Glutamatergic neuron (in vitro differentiated cells): ENCODE measurements at regions not wholly inside any gene's neighbourhood (a gene's known extent, or its start where the extent isn't known, plus 50 kb on each side); places are given as distances from the start of the nearest gene placed in this dataset.

ENCODE experiments used
- DNase-seq: peaks from one replicate; pipeline ENCODE4 v3.0.0; 2022
- H3K27ac Mint-ChIP-seq: one replicate; pipeline ENCODE4 v1.8.0; 2020; ENCODE audit warnings: mild to moderate bottlenecking, mixed read lengths, inconsistent platforms; ENCODE audit not compliant: unreplicated experiment
- H3K27me3 Mint-ChIP-seq: one replicate; pipeline ENCODE4 v1.8.0; 2020; ENCODE audit warnings: mild to moderate bottlenecking, moderate library complexity, mixed read lengths, inconsistent platforms; ENCODE audit not compliant: unreplicated experiment
- H3K36me3 Mint-ChIP-seq: one replicate; pipeline ENCODE4 v1.8.0; 2020; ENCODE audit warnings: mild to moderate bottlenecking, mixed read lengths, inconsistent platforms; ENCODE audit not compliant: unreplicated experiment
- H3K4me1 Mint-ChIP-seq: one replicate; pipeline ENCODE4 v1.8.0; 2020; ENCODE audit warnings: mild to moderate bottlenecking, low read depth, mixed read lengths, inconsistent platforms; ENCODE audit not compliant: unreplicated experiment
- H3K4me3 Mint-ChIP-seq: one replicate; pipeline ENCODE4 v1.8.0; 2020; ENCODE audit warnings: mild to moderate bottlenecking, mixed read lengths, inconsistent platforms; ENCODE audit not compliant: unreplicated experiment
- H3K9me3 Mint-ChIP-seq: one replicate; pipeline ENCODE4 v1.8.0; 2020; ENCODE audit warnings: mild to moderate bottlenecking, moderate library complexity, mixed read lengths, inconsistent platforms; ENCODE audit not compliant: unreplicated experiment
- TF ChIP-seq, protein P1 (sequence below): fragments of 200-600 bp; sonication (generic); IDR thresholded peaks from one replicate; pipeline ENCODE4 v1.5.0; 2021; ENCODE audit not compliant: partially characterized antibody, unreplicated experiment

DNA sequence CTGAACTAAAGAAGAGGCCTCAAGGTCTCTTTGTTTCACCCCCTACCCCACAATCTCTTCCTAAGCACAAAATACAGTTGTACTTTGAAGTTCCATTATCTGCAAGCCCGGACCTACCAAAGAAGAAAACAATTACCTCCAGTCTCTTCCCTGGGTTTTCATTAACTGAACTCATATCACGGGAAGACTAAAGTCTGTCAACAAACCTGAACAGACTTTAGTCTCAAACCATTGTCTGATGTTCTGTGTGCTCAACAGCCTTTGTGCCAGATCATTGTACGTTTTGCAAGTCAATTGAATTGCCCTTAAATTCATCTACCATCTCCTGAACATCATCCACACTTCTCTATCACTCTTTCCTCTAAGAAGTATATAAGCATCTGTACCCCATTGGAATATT, 1021.9 kb upstream of the CDH2 start:
- TF ChIP-seq, protein P1, sequence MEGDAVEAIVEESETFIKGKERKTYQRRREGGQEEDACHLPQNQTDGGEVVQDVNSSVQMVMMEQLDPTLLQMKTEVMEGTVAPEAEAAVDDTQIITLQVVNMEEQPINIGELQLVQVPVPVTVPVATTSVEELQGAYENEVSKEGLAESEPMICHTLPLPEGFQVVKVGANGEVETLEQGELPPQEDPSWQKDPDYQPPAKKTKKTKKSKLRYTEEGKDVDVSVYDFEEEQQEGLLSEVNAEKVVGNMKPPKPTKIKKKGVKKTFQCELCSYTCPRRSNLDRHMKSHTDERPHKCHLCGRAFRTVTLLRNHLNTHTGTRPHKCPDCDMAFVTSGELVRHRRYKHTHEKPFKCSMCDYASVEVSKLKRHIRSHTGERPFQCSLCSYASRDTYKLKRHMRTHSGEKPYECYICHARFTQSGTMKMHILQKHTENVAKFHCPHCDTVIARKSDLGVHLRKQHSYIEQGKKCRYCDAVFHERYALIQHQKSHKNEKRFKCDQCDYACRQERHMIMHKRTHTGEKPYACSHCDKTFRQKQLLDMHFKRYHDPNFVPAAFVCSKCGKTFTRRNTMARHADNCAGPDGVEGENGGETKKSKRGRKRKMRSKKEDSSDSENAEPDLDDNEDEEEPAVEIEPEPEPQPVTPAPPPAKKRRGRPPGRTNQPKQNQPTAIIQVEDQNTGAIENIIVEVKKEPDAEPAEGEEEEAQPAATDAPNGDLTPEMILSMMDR: no peak
- DNase-seq: no peak
- H3K4me1 Mint-ChIP-seq: no peaks in the 10 kb centered on the region
- no peak overlapping the region for H3K27ac Mint-ChIP-seq
- H3K27me3 Mint-ChIP-seq: no peaks in the 10 kb centered on the region
- peaks cover 3% of the 10 kb centered on the region for H3K9me3 Mint-ChIP-seq
- no peak overlapping the region for H3K4me3 Mint-ChIP-seq
- no peaks in the 10 kb centered on the region for H3K36me3 Mint-ChIP-seq

DNA sequence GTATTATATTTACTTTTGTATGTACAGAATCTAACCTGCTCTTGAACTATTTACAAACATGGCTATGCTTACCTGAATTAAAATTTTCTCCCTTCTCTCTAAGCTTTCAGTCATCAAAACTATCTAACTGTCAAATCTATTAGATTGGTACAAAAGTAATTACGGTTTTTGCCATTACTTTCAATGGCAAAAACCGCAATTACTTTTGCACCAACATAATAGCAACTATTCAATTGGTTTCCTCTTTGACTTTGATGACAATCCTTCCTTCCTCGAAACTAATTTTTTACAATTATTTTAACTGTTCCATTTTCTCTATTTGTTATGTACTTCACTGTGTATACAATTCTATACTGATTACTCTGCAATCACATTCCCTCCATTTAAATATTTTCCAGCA, 1019.4 kb upstream of the CDH2 start:
- TF ChIP-seq, protein P1: no peak
- Mint-ChIP-seq H3K4me1 (peaks cover 3% of the 10 kb centered on the region), H3K4me3 (no peak overlapping the region), H3K27me3 (peaks cover under 1% of the 10 kb centered on the region), H3K9me3 (peaks cover 3% of the 10 kb centered on the region), H3K36me3 (no peaks in the 10 kb centered on the region), H3K27ac (no peak overlapping the region)
- no peak for DNase-seq

DNA sequence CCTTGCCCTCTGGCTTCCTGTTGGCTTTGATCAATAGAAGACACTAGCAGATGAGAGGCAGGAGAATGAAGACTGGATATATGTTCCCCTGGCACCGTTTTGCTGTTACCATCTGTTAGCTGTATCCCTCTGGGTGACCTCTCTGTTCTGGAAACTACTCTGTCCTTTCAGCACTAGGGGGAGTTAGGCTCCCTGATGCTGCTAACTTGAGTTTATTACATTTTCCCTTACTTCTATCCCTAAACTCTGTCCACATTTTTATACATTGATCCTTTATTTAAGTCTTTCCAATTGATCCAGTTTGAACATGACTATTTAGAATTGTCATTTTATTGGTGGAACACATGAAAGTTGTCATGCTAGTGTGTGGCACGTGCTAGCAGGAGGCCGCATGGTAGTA, 1014.3 kb upstream of the CDH2 start:
- TF ChIP-seq, protein P1: peak; percentile 53
- Mint-ChIP-seq H3K9me3 (peaks cover 4% of the 10 kb centered on the region), H3K27me3 (peaks cover 4% of the 10 kb centered on the region), H3K4me1 (peaks cover 7% of the 10 kb centered on the region), H3K4me3 (no peak overlapping the region), H3K27ac (peak overlapping the region; percentile 73), H3K36me3 (no peaks in the 10 kb centered on the region)
- peak; percentile 29 for DNase-seq

DNA sequence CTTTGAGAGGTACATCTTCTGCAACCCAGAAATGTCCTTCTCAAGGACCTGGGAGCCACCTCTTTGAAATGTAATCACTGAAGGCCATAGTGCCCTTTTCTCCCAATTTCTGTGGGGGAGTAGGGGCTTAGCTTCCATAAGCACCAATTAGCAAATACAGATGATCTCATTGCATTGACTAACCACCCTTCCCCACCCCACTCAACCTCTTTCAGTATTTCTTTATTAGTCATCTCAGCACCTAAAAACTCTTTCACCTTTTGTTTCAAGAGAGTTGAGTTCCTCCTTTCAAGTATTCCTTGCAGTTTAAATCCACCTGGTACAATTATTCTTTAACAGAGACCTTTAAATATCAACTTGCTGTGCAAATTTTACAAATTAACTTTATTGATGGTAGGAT, 1011.8 kb upstream of the CDH2 start:
- Mint-ChIP-seq H3K4me1 (peaks cover 7% of the 10 kb centered on the region), H3K36me3 (no peaks in the 10 kb centered on the region), H3K4me3 (no peak overlapping the region), H3K27ac (no peak overlapping the region), H3K27me3 (peaks cover 4% of the 10 kb centered on the region), H3K9me3 (peaks cover 4% of the 10 kb centered on the region)
- TF ChIP-seq, protein P1: no peak
- DNase-seq: no peak

DNA sequence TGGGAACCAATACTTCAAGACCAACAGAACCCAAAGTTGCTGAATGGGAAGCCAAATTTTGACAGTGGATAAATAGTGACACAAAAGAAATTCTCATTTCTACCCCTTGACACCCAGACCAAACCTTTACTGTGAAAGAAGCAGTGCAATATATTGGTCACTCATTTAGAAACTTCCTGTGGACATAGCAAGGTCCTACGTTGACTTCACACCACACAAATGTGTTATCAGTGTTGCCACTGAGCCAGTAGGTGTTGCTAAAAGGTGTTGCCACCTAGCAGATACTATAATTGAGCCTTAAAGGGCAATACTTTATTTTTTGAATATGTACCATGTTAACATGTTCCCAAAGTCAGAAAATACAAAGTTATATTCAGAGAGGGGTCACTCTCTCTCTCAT, 1008.9 kb upstream of the CDH2 start:
- no peaks in the 10 kb centered on the region for H3K27me3 Mint-ChIP-seq
- no peak for DNase-seq
- H3K27ac Mint-ChIP-seq: no peak overlapping the region
- H3K4me3 Mint-ChIP-seq: no peak overlapping the region
- H3K9me3 Mint-ChIP-seq: no peaks in the 10 kb centered on the region
- TF ChIP-seq, protein P1: no peak
- no peaks in the 10 kb centered on the region for H3K36me3 Mint-ChIP-seq
- H3K4me1 Mint-ChIP-seq: peaks cover under 1% of the 10 kb centered on the region
